ENCODE measurements at regions not wholly inside any gene's neighbourhood (a gene's known extent, or its start where the extent isn't known, plus 50 kb on each side); places are given as distances from the start of the nearest gene placed in this dataset.

DNA sequence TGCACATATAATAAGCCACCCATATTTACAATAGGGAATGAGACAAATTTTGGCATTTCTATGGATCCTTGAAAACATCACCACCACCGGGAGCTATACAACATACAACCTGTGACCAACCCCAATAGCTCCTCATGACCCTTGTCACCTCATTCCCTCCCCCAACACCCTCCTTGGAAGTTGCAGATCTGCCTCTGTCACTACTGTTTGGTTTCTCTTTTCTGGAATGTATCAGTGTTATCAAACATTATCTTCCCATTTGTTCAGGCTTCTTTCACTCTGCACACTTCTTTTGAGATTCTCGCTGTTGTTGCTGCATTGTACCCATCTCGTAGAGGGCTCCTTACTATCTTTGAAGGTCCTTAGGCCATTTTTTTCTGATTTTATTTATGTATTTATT lies 75.6 kb downstream of the ZNF280B start:
- DNase-seq (ENCODE audit: low read depth in 3 of 3, low spot score in 2 of 3): no peak

DNA sequence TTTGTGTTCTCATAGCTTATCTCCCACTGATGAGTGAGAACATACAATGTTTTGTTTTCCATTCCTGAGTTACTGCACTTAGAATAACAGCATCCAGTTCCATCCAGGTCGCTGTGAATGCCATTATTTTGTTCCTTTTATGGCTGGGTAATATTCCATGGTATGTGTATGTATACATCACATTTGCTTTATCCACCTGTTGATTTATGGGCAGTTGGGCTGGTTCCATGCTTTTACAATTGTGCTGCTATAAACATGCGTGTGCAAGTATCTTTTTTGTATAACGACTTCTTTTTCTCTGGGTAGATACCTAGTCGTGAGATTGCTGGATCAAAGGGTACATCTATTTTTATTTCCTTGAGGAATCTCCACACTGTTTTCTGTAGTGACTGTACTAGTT lies 74.8 kb downstream of the ZNF280B start:
- DNase-seq (ENCODE audit: low read depth in 3 of 3, low spot score in 2 of 3): no peak
